ENCODE measurements at regions not wholly inside any gene's neighbourhood (a gene's known extent, or its start where the extent isn't known, plus 50 kb on each side); places are given as distances from the start of the nearest gene placed in this dataset.

DNA sequence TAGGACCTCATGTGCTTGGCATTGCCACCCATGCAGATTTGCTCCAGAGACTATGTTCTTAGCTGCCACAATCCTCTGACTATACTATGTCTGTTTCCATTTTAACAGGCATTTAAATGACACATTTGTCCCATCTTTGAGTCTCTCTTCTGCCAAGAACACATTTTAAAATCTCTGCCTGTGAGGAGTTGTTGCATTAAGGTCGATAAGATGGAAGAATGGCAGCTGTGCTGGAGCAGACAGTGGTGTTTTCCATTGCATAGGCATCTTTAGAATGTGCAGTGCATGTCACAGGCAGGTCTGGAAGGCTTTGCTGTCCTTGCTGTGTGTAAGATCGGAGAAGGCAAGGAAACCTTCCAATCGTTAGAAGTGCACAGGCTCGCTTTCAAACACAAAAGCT lies 70.9 kb upstream of the CELF2 start:
- Histone ChIP-seq H3K9me2 (ENCODE audit: insufficient read depth) (no peaks in the 10 kb centered on the region), H3K4me2 (ENCODE audit: unreplicated experiment) (no peak overlapping the region), H2AFZ (no peak overlapping the region), H3K79me2 (ENCODE audit: insufficient read depth) (no peaks in the 10 kb centered on the region), H4K20me1 (ENCODE audit: insufficient read depth) (no peaks in the 10 kb centered on the region), H3K27ac (no peak overlapping the region), H3K4me1 (ENCODE audit: insufficient read depth) (no peaks in the 10 kb centered on the region), H3K36me3 (ENCODE audit: low read depth) (no peaks in the 10 kb centered on the region), H3K4me3 (no peak overlapping the region), H3K27me3 (replicated peaks; ENCODE audit: insufficient read depth) (no peaks in the 10 kb centered on the region; the same call in 1 of the 2 replicates), H3K9ac (no peak overlapping the region), H3F3A (ENCODE audit: insufficient read depth) (no peaks in the 10 kb centered on the region), H3K9me3 (ENCODE audit: low read depth) (no peaks in the 10 kb centered on the region)
- in situ Hi-C loops (cut with MboI) = no loop called here
- no peak for DNase-seq
- 32 to 36% methylated on average over 4 of the region's 4 CpGs for WGBS, 2 experiments (ENCODE audit: low coverage in 1 of 2, low lambda C conversion rate in 2 of 2, missing lambda C conversion rate in 2 of 2)
- TF ChIP-seq EZH2 (IDR thresholded peaks at IDR 0.05; ENCODE audit: insufficient read depth, poor library complexity, severe bottlenecking) (no peak), EZH2phosphoT487 (IDR thresholded peaks at IDR 0.05; ENCODE audit: insufficient read depth, low read depth) (no peak)

DNA sequence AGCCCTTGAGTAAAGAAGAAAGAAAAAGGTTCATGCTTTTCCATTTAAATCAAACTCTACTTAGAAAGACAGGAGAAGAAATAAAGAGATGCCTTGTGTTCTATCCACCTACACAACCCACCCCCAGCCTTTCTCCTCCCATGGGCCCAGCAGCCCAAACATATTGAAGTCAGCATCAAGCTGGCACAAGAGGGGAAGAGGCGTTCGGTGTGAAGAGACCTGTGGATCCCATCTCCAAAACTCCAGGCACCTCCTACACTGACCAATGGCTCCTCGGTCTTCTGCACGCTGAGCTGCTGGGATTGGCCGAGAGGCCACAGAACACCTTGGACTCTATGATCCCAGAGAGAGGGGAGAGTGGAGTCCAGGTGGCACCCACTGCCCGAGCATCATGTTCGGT lies 66.0 kb upstream of the CELF2 start:
- in situ Hi-C loops (cut with MboI) = no loop called here
- no peaks in the 10 kb centered on the region for H4K20me1 ChIP-seq (ENCODE audit: insufficient read depth)
- H3K9me2 ChIP-seq (ENCODE audit: insufficient read depth) = no peaks in the 10 kb centered on the region
- TF ChIP-seq EZH2 (IDR thresholded peaks at IDR 0.05; ENCODE audit: insufficient read depth, poor library complexity, severe bottlenecking) = no peak
- no peak for TF ChIP-seq EZH2phosphoT487 (IDR thresholded peaks at IDR 0.05; ENCODE audit: insufficient read depth, low read depth)
- H3K79me2 ChIP-seq (ENCODE audit: insufficient read depth) = no peaks in the 10 kb centered on the region
- H3F3A ChIP-seq (ENCODE audit: insufficient read depth) = no peaks in the 10 kb centered on the region
- H3K9me3 ChIP-seq (ENCODE audit: low read depth) = no peaks in the 10 kb centered on the region
- no peak for DNase-seq
- no peak overlapping the region for H3K9ac ChIP-seq
- H3K36me3 ChIP-seq (ENCODE audit: low read depth) = no peaks in the 10 kb centered on the region
- 60 to 73% methylated on average over 7 of the region's 7 CpGs for WGBS, 2 experiments (ENCODE audit: low coverage in 1 of 2, low lambda C conversion rate in 2 of 2, missing lambda C conversion rate in 2 of 2)
- no peak overlapping the region for H3K4me3 ChIP-seq
- H3K27me3 ChIP-seq (replicated peaks; ENCODE audit: insufficient read depth) = no peaks in the 10 kb centered on the region; the same call in none of the 2 replicates
- no peak overlapping the region for H3K4me2 ChIP-seq (ENCODE audit: unreplicated experiment)
- no peak overlapping the region for H2AFZ ChIP-seq
- H3K27ac ChIP-seq = no peak overlapping the region
- no peaks in the 10 kb centered on the region for H3K4me1 ChIP-seq (ENCODE audit: insufficient read depth)

DNA sequence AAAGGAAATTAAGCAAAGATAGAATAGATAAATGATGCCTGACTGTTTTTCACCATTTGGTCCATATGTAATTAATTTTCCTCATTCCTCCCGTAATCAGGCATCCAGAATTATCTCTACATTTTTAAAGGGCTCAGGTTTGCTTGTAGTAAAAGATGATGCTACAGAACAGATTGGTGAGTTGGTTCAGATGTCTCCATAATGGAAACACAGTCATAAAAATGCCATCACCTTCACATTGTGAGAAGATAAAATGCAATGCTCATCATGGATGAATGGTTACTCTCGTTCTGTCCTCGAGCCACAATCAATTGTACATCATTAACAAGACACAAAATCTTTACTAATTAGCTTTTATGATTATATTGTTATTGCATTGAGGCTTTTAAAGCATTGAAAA lies 64.9 kb upstream of the CELF2 start:
- Histone ChIP-seq H3K9me3 (ENCODE audit: low read depth) (no peaks in the 10 kb centered on the region), H2AFZ (no peak overlapping the region), H3F3A (ENCODE audit: insufficient read depth) (no peaks in the 10 kb centered on the region), H3K4me2 (ENCODE audit: unreplicated experiment) (no peak overlapping the region), H3K9me2 (ENCODE audit: insufficient read depth) (no peaks in the 10 kb centered on the region), H3K9ac (no peak overlapping the region), H3K36me3 (ENCODE audit: low read depth) (no peaks in the 10 kb centered on the region), H3K4me1 (ENCODE audit: insufficient read depth) (no peaks in the 10 kb centered on the region), H3K27me3 (replicated peaks; ENCODE audit: insufficient read depth) (no peaks in the 10 kb centered on the region; the same call in 1 of the 2 replicates), H3K4me3 (no peak overlapping the region), H3K27ac (no peak overlapping the region), H3K79me2 (ENCODE audit: insufficient read depth) (no peaks in the 10 kb centered on the region), H4K20me1 (ENCODE audit: insufficient read depth) (no peaks in the 10 kb centered on the region)
- WGBS, 2 experiments (ENCODE audit: low coverage in 1 of 2, low lambda C conversion rate in 2 of 2, missing lambda C conversion rate in 2 of 2) = 43 to 58% methylated on average over 3 of the region's 3 CpGs
- no peak for DNase-seq
- TF ChIP-seq EZH2 (IDR thresholded peaks at IDR 0.05; ENCODE audit: insufficient read depth, poor library complexity, severe bottlenecking) = no peak
- no peak for TF ChIP-seq EZH2phosphoT487 (IDR thresholded peaks at IDR 0.05; ENCODE audit: insufficient read depth, low read depth)
- in situ Hi-C loops (cut with MboI) = no loop called here

DNA sequence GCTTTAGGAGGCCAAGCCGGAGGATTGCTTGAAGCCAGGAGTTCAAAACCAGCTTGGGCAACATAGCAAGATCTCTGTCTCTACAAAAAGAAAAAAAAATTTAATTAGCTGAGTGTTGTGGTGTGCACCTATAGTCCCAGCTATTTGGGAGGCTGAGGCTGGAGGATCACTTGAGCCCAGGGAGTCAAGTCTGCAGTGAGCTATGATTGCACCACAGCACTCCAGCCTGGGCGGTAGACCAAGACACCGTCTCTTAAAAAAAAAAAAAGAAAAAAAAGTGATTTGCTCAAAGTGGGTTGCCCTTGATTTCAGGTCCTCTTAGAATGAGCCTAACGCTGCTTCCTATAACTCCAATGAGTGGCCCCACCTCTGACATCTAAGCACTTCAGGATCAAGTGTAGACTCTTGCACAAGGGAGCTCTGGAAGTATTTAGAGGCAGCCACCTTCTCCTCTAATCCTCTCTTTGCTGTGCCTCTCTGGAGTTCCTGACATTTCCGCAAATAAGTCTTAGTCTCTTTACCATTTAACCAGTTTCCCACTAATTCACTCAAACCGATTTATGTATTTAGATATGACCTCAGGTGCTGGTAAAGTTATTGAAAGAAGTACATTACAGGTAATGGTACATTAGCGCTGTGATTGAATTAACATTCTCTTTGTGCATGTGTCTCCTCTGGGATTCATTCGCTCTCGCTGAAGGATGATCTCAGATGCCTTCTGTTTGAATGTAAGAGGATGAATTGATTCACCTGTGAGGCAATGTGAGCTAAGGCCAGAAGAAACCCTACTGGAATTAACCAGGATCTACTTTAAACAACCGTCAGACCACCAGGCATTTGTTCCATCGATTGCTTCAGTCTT lies 60.8 kb upstream of the CELF2 start:
- Histone ChIP-seq H3K4me3 (no peak overlapping the region), H3K79me2 (ENCODE audit: insufficient read depth) (no peaks in the 10 kb centered on the region), H3K4me1 (ENCODE audit: insufficient read depth) (no peaks in the 10 kb centered on the region), H3K9me2 (ENCODE audit: insufficient read depth) (no peaks in the 10 kb centered on the region), H3K36me3 (ENCODE audit: low read depth) (no peaks in the 10 kb centered on the region), H3K27me3 (replicated peaks; ENCODE audit: insufficient read depth) (no peaks in the 10 kb centered on the region; the same call in 1 of the 2 replicates), H3K9ac (no peak overlapping the region), H3K4me2 (ENCODE audit: unreplicated experiment) (no peak overlapping the region), H3K9me3 (ENCODE audit: low read depth) (no peaks in the 10 kb centered on the region), H3K27ac (no peak overlapping the region), H2AFZ (no peak overlapping the region), H4K20me1 (ENCODE audit: insufficient read depth) (no peaks in the 10 kb centered on the region), H3F3A (ENCODE audit: insufficient read depth) (no peaks in the 10 kb centered on the region)
- 81 to 86% methylated on average over 11 of the region's 11 CpGs for WGBS, 2 experiments (ENCODE audit: low coverage in 1 of 2, low lambda C conversion rate in 2 of 2, missing lambda C conversion rate in 2 of 2)
- DNase-seq = no peak
- TF ChIP-seq EZH2 (IDR thresholded peaks at IDR 0.05; ENCODE audit: insufficient read depth, poor library complexity, severe bottlenecking) (no peak), EZH2phosphoT487 (IDR thresholded peaks at IDR 0.05; ENCODE audit: insufficient read depth, low read depth) (no peak)
- in situ Hi-C loops (cut with MboI) = no loop called here
